Common myeloid progenitor, CD34-positive (primary cell): ENCODE measurements at regions not wholly inside any gene's neighbourhood (a gene's known extent, or its start where the extent isn't known, plus 50 kb on each side); places are given as distances from the start of the nearest gene placed in this dataset.
A peak's percentile ranks its signal among the peaks of the same experiment; 100 is the strongest.

Experiments
- CTCF ChIA-PET: fragments of 350-600 bp; sonication (Branson Sonifier 250); formaldehyde crosslinking; loops from one replicate; lab custom pipeline; 2021; ENCODE audit warnings: antibody characterized with exemption; lab: Charles Lee
- POLR2A ChIA-PET: fragments of 350-600 bp; sonication (Branson Sonifier 250); formaldehyde crosslinking; loops from one replicate; lab custom pipeline; 2021; ENCODE audit warnings: antibody characterized with exemption; lab: Charles Lee
- DNase-seq, 3 donors: peaks; one replicate each; pipeline versions ENCODE4 v3.0.0 to v3.0.0-alpha.2; 2013
- H3K27ac ChIP-seq, 2 experiments: 1 replicate in 1 of 2; 2 replicates in 1 of 2; pipeline ENCODE4 v1.7.0; 2013; ENCODE audit warnings: inconsistent platforms in 2 of 2, low read length in 2 of 2, mild to moderate bottlenecking in 2 of 2, low read depth in 1 of 2, moderate library complexity in 1 of 2; ENCODE audit not compliant: severe bottlenecking in 2 of 2, insufficient read depth in 1 of 2, poor library complexity in 1 of 2
- H3K27me3 ChIP-seq, 5 experiments: replicated peaks in 2 of 5; 1 replicate in 3 of 5; 2 replicates in 2 of 5; pipeline versions ENCODE4 v1.6.1 to v1.7.0; 2013; ENCODE audit warnings: low read length in 4 of 5, mild to moderate bottlenecking in 2 of 5, moderate library complexity in 2 of 5, inconsistent platforms in 1 of 5; ENCODE audit not compliant: insufficient read depth in 5 of 5, control insufficient read depth in 4 of 5
- H3K36me3 ChIP-seq, 4 experiments: 1 replicate in 2 of 4; 2 replicates in 2 of 4; pipeline versions ENCODE4 v1.6.1 to v1.7.0; 2013; ENCODE audit warnings: low read length in 3 of 4, control low read depth in 1 of 4, mild to moderate bottlenecking in 1 of 4; ENCODE audit not compliant: control insufficient read depth in 4 of 4, insufficient read depth in 4 of 4
- H3K4me1 ChIP-seq, 4 experiments: 1 replicate in 3 of 4; 2 replicates in 1 of 4; pipeline versions ENCODE4 v1.6.1 to v1.7.1; 2013; ENCODE audit warnings: low read length in 3 of 4, mild to moderate bottlenecking in 3 of 4, control low read depth in 1 of 4, inconsistent platforms in 1 of 4, moderate library complexity in 1 of 4; ENCODE audit not compliant: control insufficient read depth in 4 of 4, insufficient read depth in 4 of 4; ENCODE audit errors: control extremely low read depth in 1 of 4
- H3K4me3 ChIP-seq, 7 experiments: 1 replicate in 4 of 7; 2 replicates in 3 of 7; pipeline versions ENCODE4 v1.5.1 to v1.7.0; 2013; ENCODE audit warnings: mild to moderate bottlenecking in 7 of 7, low read length in 6 of 7, moderate library complexity in 6 of 7, inconsistent platforms in 2 of 7, low read depth in 2 of 7, control low read depth in 1 of 7; ENCODE audit not compliant: insufficient read depth in 4 of 7, control insufficient read depth in 1 of 7; ENCODE audit errors: extremely low read depth in 1 of 7
- H3K9me3 ChIP-seq, 5 experiments: 1 replicate in 4 of 5; 2 replicates in 1 of 5; pipeline versions ENCODE4 v1.6.1 to v1.7.1; 2013; ENCODE audit warnings: low read length in 4 of 5, mild to moderate bottlenecking in 2 of 5, inconsistent platforms in 1 of 5, low read depth in 1 of 5, moderate library complexity in 1 of 5; ENCODE audit not compliant: control insufficient read depth in 4 of 5, insufficient read depth in 2 of 5; ENCODE audit errors: control extremely low read depth in 1 of 5
- WGBS: methylation state at CpG from one replicate; pipeline ENCODE4 v1.1.5; 2013; ENCODE audit not compliant: insufficient coverage; 5-methylcytosine and 5-hydroxymethylcytosine counted together

- peak in 1 of 3 donors; percentile 0 for DNase-seq
- H3K36me3 ChIP-seq, result no peaks in the 10 kb centered on the region
- CTCF ChIA-PET, result no interaction called here
- peak overlapping the region in 1 of 2 experiments; percentile 28 for H3K27ac ChIP-seq
- H3K9me3 ChIP-seq, result peaks cover 0 to 9% (median 0%) of the 10 kb centered on the region in 5 experiments
- H3K27me3 ChIP-seq, result no peaks in the 10 kb centered on the region
- H3K4me1 ChIP-seq, result peaks cover 0 to 15% (median 5%) of the 10 kb centered on the region in 4 experiments
- H3K4me3 ChIP-seq, result no peak overlapping the region
- POLR2A ChIA-PET, result no interaction called here
Observed at GRCh38 chr13:74919914-74920313, 562.1 kb downstream of the TBC1D4 start.

- DNase-seq, result no peak
Observed at GRCh38 chr13:74912898-74913297, 569.1 kb downstream of the TBC1D4 start.

GRCh38 chr13:74910415-74910814 is 571.6 kb downstream of the TBC1D4 start:
- ChIA-PET POLR2A (no interaction called here), CTCF (no interaction called here)
- H3K4me1 ChIP-seq, result peaks cover 0 to 3% (median 0%) of the 10 kb centered on the region in 4 experiments
- no peak overlapping the region for H3K4me3 ChIP-seq
- no peaks in the 10 kb centered on the region for H3K36me3 ChIP-seq
- DNase-seq, result no peak
- H3K27me3 ChIP-seq, result no peaks in the 10 kb centered on the region
- H3K9me3 ChIP-seq, result no peaks in the 10 kb centered on the region
- WGBS, result 100% methylated on average over 1 of the region's 5 CpGs
- H3K27ac ChIP-seq, result no peak overlapping the region

More at GRCh38 chr13:74912898-74913297, 569.1 kb downstream of the TBC1D4 start:
- Histone ChIP-seq H3K36me3 (no peaks in the 10 kb centered on the region), H3K27ac (no peak overlapping the region), H3K4me1 (no peaks in the 10 kb centered on the region), H3K27me3 (no peaks in the 10 kb centered on the region), H3K4me3 (no peak overlapping the region), H3K9me3 (no peaks in the 10 kb centered on the region)
- POLR2A ChIA-PET, result no interaction called here
- CTCF ChIA-PET, result no interaction called here
- 100% methylated on average over 2 of the region's 2 CpGs for WGBS

- WGBS, result 54% methylated on average over 5 of the region's 5 CpGs
- no peaks in the 10 kb centered on the region for H3K36me3 ChIP-seq
- H3K9me3 ChIP-seq, result peaks cover 0 to 3% (median 0%) of the 10 kb centered on the region in 5 experiments
- ChIA-PET POLR2A (no interaction called here), CTCF (no interaction called here)
- H3K4me3 ChIP-seq, result no peak overlapping the region
- no peak overlapping the region for H3K27ac ChIP-seq
- peaks cover 0 to 3% (median 1%) of the 10 kb centered on the region in 4 experiments for H3K4me1 ChIP-seq
- DNase-seq, result no peak
- no peaks in the 10 kb centered on the region for H3K27me3 ChIP-seq
Observed at GRCh38 chr13:74907788-74908187, 574.2 kb downstream of the TBC1D4 start.

- WGBS, result 6% methylated on average over 4 of the region's 4 CpGs
- H3K9me3 ChIP-seq, result peaks cover 0 to 3% (median 0%) of the 10 kb centered on the region in 5 experiments
- CTCF ChIA-PET, result no interaction called here
Observed at GRCh38 chr13:74904556-74904955, 577.4 kb downstream of the TBC1D4 start.

GRCh38 chr13:74895042-74895796 is 586.8 kb downstream of the TBC1D4 start:
- no CpG with 5 or more reads among the region's 1 CpG for WGBS
- H3K4me3 ChIP-seq, result no peak overlapping the region
- POLR2A ChIA-PET, result no interaction called here

More at GRCh38 chr13:74904556-74904955, 577.4 kb downstream of the TBC1D4 start:
- Histone ChIP-seq H3K36me3 (no peaks in the 10 kb centered on the region), H3K4me1 (peaks cover 0 to 3% (median 1%) of the 10 kb centered on the region in 4 experiments), H3K27me3 (no peaks in the 10 kb centered on the region), H3K4me3 (no peak overlapping the region), H3K27ac (no peak overlapping the region)
- POLR2A ChIA-PET, result no interaction called here
- DNase-seq, result peak in 2 of 3 donors; percentile 52 to 61

GRCh38 chr13:74892096-74892495 is 589.9 kb downstream of the TBC1D4 start:
- H3K27me3 ChIP-seq, result no peaks in the 10 kb centered on the region

More at GRCh38 chr13:74895042-74895796, 586.8 kb downstream of the TBC1D4 start:
- Histone ChIP-seq H3K27ac (no peak overlapping the region), H3K27me3 (no peaks in the 10 kb centered on the region), H3K9me3 (no peaks in the 10 kb centered on the region), H3K4me1 (peaks cover 0 to 19% (median 7%) of the 10 kb centered on the region in 4 experiments), H3K36me3 (no peaks in the 10 kb centered on the region)
- peak in 2 of 3 donors; percentile 52 to 65 for DNase-seq
- CTCF ChIA-PET, result interaction anchor here (0.6 kb wide), 1 partner anchor 878 kb away, joined by 3 read pairs; no protein-coding TSS in a partner anchor

More at GRCh38 chr13:74892096-74892495, 589.9 kb downstream of the TBC1D4 start:
- Histone ChIP-seq H3K27ac (no peak overlapping the region), H3K36me3 (no peaks in the 10 kb centered on the region), H3K9me3 (no peaks in the 10 kb centered on the region), H3K4me1 (peaks cover 0 to 19% (median 9%) of the 10 kb centered on the region in 4 experiments), H3K4me3 (no peak overlapping the region)
- WGBS, result 67% methylated on average over 3 of the region's 3 CpGs
- ChIA-PET POLR2A (no interaction called here), CTCF (no interaction called here)
- no peak for DNase-seq
